ENCODE measurements at regions not wholly inside any gene's neighbourhood (a gene's known extent, or its start where the extent isn't known, plus 50 kb on each side); places are given as distances from the start of the nearest gene placed in this dataset.

DNA sequence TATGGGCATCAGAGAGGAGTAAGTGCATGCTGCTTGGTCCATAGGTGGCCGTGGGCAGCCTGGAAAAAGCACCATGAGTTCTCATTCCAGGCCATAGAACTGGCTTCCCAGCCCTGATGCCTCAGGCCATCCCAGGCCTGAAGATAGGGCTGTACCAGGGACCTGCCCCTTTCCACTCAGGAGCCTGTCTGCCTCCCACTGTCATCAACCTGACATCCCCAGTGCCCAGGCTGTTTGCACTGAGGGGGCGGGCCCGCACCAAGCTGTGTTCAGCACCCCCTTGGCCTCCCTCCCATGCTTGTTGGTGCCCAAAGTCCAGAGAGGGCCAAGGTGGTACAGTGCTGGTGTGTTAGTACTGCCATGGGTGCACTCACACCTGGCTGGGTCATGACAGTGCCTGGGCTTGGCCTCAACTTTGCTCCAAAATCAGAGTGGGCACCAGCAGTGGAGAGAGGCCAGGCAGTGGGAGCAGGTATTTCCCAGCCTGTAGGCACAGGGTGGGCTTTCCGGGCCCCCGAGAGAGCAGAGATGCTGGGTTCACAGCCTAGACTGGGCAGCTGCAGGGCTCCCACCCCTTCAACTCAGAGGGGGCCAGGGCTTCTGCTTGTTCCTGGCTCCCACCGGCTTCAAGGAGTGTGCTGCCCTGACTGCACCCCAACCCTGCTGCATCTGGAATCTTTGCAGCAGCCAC is 556.1 kb downstream of the SI start (continued):
- TF ChIP-seq YY1 (IDR thresholded peaks at IDR 0.05; ENCODE audit: extremely low read depth, insufficient replicate concordance, low read depth, low read length) (no peak), CBX3 (IDR thresholded peaks at IDR 0.05; ENCODE audit: low read depth) (no peak)
- TF ChIP-seq, protein P1, sequence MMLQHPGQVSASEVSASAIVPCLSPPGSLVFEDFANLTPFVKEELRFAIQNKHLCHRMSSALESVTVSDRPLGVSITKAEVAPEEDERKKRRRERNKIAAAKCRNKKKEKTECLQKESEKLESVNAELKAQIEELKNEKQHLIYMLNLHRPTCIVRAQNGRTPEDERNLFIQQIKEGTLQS (IDR thresholded peaks at IDR 0.05): no peak

DNA sequence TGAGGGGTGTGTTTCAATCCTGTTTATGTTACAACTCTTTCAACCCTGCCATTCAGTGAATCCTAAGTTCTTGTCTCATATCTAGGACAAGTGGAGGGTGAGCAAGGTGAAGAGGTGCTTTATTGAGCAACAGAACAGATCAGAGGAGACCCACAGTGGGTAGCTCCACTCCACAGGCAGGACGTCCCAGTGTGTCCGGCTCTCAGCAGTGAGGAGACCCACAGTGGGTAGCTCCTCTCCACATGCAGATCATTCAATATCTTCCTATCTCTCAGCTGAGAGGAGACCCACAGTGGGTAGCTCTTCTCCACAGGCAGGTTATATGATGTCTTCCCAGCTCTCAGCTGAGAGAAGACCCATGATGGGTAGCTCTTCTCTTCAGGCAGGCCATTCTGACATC is 556.7 kb downstream of the SI start:
- Histone ChIP-seq H3K27me3 (ENCODE audit: insufficient read depth, low read length) (no peaks in the 10 kb centered on the region), H2AFZ (ENCODE audit: low read depth, low read length, poor library complexity, severe bottlenecking) (no peak overlapping the region), H3K4me2 (ENCODE audit: low read length) (no peak overlapping the region), H4K20me1 (ENCODE audit: insufficient read depth) (no peaks in the 10 kb centered on the region), H3K36me3 (ENCODE audit: control insufficient read depth in 1 of 2, insufficient read depth in 2 of 2, low read length in 2 of 2) (no peaks in the 10 kb centered on the region), H3K9me2 (ENCODE audit: insufficient read depth) (no peaks in the 10 kb centered on the region), H3K4me1 (ENCODE audit: control insufficient read depth in 1 of 2, insufficient read depth in 2 of 2, low read length in 2 of 2) (no peaks in the 10 kb centered on the region), H3K4me3 (replicated peaks in 1 of 2; ENCODE audit: low read depth in 1 of 2, low read length in 2 of 2) (no peak overlapping the region), H3K9me3 (ENCODE audit: control insufficient read depth in 1 of 2, insufficient read depth in 1 of 2, low read depth in 1 of 2, low read length in 2 of 2) (no peaks in the 10 kb centered on the region), H3K79me2 (ENCODE audit: insufficient read depth, low read length) (no peaks in the 10 kb centered on the region), H3K27ac (ENCODE audit: low read depth, low read length) (no peak overlapping the region), H3K9ac (ENCODE audit: low read length) (no peak overlapping the region)
- no TSS peak for BruUV-seq (replicated peaks)
- POLR2A ChIA-PET: no interaction called here
- ATAC-seq (no peak), DNase-seq (ENCODE audit: low read depth, low spot score) (no peak)
- intact Hi-C loops (cut with micrococcal nuclease): no loop called here
- no peak for TF ChIP-seq POLR2A (IDR thresholded peaks at IDR 0.05; ENCODE audit: borderline replicate concordance, extremely low read depth, insufficient read depth, insufficient read length)
- TF ChIP-seq EZH2phosphoT487 (IDR thresholded peaks at IDR 0.05; ENCODE audit: borderline replicate concordance): no peak
- TF ChIP-seq, protein P2, sequence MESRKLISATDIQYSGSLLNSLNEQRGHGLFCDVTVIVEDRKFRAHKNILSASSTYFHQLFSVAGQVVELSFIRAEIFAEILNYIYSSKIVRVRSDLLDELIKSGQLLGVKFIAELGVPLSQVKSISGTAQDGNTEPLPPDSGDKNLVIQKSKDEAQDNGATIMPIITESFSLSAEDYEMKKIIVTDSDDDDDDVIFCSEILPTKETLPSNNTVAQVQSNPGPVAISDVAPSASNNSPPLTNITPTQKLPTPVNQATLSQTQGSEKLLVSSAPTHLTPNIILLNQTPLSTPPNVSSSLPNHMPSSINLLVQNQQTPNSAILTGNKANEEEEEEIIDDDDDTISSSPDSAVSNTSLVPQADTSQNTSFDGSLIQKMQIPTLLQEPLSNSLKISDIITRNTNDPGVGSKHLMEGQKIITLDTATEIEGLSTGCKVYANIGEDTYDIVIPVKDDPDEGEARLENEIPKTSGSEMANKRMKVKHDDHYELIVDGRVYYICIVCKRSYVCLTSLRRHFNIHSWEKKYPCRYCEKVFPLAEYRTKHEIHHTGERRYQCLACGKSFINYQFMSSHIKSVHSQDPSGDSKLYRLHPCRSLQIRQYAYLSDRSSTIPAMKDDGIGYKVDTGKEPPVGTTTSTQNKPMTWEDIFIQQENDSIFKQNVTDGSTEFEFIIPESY (IDR thresholded peaks at IDR 0.05; ENCODE audit: extremely low read depth, insufficient replicate concordance, low read length): no peak
- no peak for TF ChIP-seq SP1 (IDR thresholded peaks at IDR 0.05; ENCODE audit: low read depth)
- TF ChIP-seq, protein P3, sequence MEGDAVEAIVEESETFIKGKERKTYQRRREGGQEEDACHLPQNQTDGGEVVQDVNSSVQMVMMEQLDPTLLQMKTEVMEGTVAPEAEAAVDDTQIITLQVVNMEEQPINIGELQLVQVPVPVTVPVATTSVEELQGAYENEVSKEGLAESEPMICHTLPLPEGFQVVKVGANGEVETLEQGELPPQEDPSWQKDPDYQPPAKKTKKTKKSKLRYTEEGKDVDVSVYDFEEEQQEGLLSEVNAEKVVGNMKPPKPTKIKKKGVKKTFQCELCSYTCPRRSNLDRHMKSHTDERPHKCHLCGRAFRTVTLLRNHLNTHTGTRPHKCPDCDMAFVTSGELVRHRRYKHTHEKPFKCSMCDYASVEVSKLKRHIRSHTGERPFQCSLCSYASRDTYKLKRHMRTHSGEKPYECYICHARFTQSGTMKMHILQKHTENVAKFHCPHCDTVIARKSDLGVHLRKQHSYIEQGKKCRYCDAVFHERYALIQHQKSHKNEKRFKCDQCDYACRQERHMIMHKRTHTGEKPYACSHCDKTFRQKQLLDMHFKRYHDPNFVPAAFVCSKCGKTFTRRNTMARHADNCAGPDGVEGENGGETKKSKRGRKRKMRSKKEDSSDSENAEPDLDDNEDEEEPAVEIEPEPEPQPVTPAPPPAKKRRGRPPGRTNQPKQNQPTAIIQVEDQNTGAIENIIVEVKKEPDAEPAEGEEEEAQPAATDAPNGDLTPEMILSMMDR (IDR thresholded peaks at IDR 0.05 in 2 of 3, conservative IDR thresholded peaks at IDR 0.05 in 1 of 3; ENCODE audit: borderline replicate concordance in 1 of 3, insufficient read depth in 1 of 3, low read depth in 2 of 3, low read length in 2 of 3): no peak
- no peak for TF ChIP-seq MAX (IDR thresholded peaks at IDR 0.05)
- no peak for TF ChIP-seq CEBPB (IDR thresholded peaks at IDR 0.05; ENCODE audit: low read depth)
- TF ChIP-seq SIN3A (IDR thresholded peaks at IDR 0.05; ENCODE audit: low read depth): no peak
- TF ChIP-seq CBX3 (IDR thresholded peaks at IDR 0.05; ENCODE audit: low read depth): no peak
- TF ChIP-seq JUND (IDR thresholded peaks at IDR 0.05): no peak
- TF ChIP-seq ELF1 (IDR thresholded peaks at IDR 0.05; ENCODE audit: borderline replicate concordance, low read depth): no peak
- TF ChIP-seq TCF7L2 (IDR thresholded peaks at IDR 0.05; ENCODE audit: borderline replicate concordance, extremely low read depth, insufficient read depth, insufficient read length): no peak
- no peak for TF ChIP-seq EZH2 (IDR thresholded peaks at IDR 0.05)
- TF ChIP-seq RAD21 (IDR thresholded peaks at IDR 0.05; ENCODE audit: low read depth): no peak
- TF ChIP-seq ZNF274 (IDR thresholded peaks at IDR 0.05; ENCODE audit: low read depth, low read length): no peak
- TF ChIP-seq YY1 (IDR thresholded peaks at IDR 0.05; ENCODE audit: extremely low read depth, insufficient replicate concordance, low read depth, low read length): no peak
- no peak for TF ChIP-seq ZFX (IDR thresholded peaks at IDR 0.05)
- TF ChIP-seq EGR1 (IDR thresholded peaks at IDR 0.05; ENCODE audit: low read depth): no peak
- TF ChIP-seq, protein P1 (IDR thresholded peaks at IDR 0.05): no peak
- TF ChIP-seq SRF (IDR thresholded peaks at IDR 0.05; ENCODE audit: low read depth): no peak
- CTCF ChIA-PET: no interaction called here
- RAD21 ChIA-PET (ENCODE audit: low non-redundant PET in 1 of 2, low total read pairs in 2 of 2, uncharacterized antibody in 2 of 2, unreplicated experiment in 2 of 2): no interaction called here

All from HCT116 (cell line).